ENCODE measurements at regions not wholly inside any gene's neighbourhood (a gene's known extent, or its start where the extent isn't known, plus 50 kb on each side); places are given as distances from the start of the nearest gene placed in this dataset.

DNA sequence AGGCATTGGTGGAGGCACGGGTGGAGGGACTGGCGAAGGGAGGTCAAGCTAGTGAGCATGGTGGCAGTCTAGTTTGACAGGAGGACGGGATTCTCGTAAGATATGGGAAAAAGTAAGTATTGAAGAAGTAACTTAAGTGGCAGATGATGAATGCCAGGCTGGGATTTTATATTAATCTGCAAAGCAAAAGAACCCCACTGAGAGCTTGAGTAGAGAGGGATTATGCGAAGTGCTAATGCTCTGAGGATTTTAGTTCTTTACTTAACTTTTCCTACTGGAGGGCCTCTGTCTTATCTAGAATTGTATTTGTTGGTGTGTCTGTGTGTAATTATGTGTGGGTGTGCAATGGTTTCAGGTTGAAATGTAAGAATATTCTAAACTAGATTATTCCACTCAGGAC is 327.9 kb downstream of the FAT4 start:
- TF ChIP-seq POLR2A (IDR thresholded peaks at IDR 0.05), result no peak
- TF ChIP-seq, protein P1, sequence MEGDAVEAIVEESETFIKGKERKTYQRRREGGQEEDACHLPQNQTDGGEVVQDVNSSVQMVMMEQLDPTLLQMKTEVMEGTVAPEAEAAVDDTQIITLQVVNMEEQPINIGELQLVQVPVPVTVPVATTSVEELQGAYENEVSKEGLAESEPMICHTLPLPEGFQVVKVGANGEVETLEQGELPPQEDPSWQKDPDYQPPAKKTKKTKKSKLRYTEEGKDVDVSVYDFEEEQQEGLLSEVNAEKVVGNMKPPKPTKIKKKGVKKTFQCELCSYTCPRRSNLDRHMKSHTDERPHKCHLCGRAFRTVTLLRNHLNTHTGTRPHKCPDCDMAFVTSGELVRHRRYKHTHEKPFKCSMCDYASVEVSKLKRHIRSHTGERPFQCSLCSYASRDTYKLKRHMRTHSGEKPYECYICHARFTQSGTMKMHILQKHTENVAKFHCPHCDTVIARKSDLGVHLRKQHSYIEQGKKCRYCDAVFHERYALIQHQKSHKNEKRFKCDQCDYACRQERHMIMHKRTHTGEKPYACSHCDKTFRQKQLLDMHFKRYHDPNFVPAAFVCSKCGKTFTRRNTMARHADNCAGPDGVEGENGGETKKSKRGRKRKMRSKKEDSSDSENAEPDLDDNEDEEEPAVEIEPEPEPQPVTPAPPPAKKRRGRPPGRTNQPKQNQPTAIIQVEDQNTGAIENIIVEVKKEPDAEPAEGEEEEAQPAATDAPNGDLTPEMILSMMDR (IDR thresholded peaks at IDR 0.05), result no peak

Measured in Peyer's patch (tissue), 4 donors.